Activated CD4-positive, alpha-beta T cell treated with anti-CD3 and anti-CD28 coated beads for 4 hours (primary cell): ENCODE measurements at regions not wholly inside any gene's neighbourhood (a gene's known extent, or its start where the extent isn't known, plus 50 kb on each side); places are given as distances from the start of the nearest gene placed in this dataset.

ENCODE experiments used
- DNase-seq, 2 donors: peaks; one replicate each; pipeline ENCODE4 v3.0.0-alpha.2; 2020

GRCh38 chr2:129059476-129059875 lies 740.8 kb upstream of the HS6ST1 start:
- DNase-seq: no peak

GRCh38 chr2:129061069-129061768 lies 742.6 kb upstream of the HS6ST1 start:
- no peak for DNase-seq

GRCh38 chr2:129061769-129062121 lies 743.1 kb upstream of the HS6ST1 start:
- no peak for DNase-seq

- DNase-seq: no peak
Measured at GRCh38 chr2:129062146-129062912, 743.7 kb upstream of the HS6ST1 start.

- no peak for DNase-seq
Measured at GRCh38 chr2:129067070-129067469, 748.4 kb upstream of the HS6ST1 start.

GRCh38 chr2:129067953-129068352 lies 749.3 kb upstream of the HS6ST1 start:
- no peak for DNase-seq

GRCh38 chr2:129068543-129068942 lies 749.9 kb upstream of the HS6ST1 start:
- DNase-seq: no peak

- no peak for DNase-seq
Measured at GRCh38 chr2:129069875-129070594, 751.4 kb upstream of the HS6ST1 start.

- DNase-seq: no peak
Measured at GRCh38 chr2:129070663-129071062, 752.0 kb upstream of the HS6ST1 start.

GRCh38 chr2:129071531-129071930 lies 752.9 kb upstream of the HS6ST1 start:
- DNase-seq: no peak

- no peak for DNase-seq
Measured at GRCh38 chr2:129074298-129074920, 755.7 kb upstream of the HS6ST1 start.

- DNase-seq: no peak
Measured at GRCh38 chr2:129078548-129078947, 759.9 kb upstream of the HS6ST1 start.

- no peak for DNase-seq
Measured at GRCh38 chr2:129080715-129081476, 762.2 kb upstream of the HS6ST1 start.

- DNase-seq: no peak
Measured at GRCh38 chr2:129085386-129085785, 766.7 kb upstream of the HS6ST1 start.

GRCh38 chr2:129087133-129087813 lies 768.6 kb upstream of the HS6ST1 start:
- no peak for DNase-seq

GRCh38 chr2:129091620-129092019 lies 773.0 kb upstream of the HS6ST1 start:
- DNase-seq: no peak

- DNase-seq: no peak
Measured at GRCh38 chr2:129092956-129093355, 774.3 kb upstream of the HS6ST1 start.

- no peak for DNase-seq
Measured at GRCh38 chr2:129101186-129101585, 782.5 kb upstream of the HS6ST1 start.

- DNase-seq: no peak
Measured at GRCh38 chr2:129103936-129104878, 785.5 kb upstream of the HS6ST1 start.

- no peak for DNase-seq
Measured at GRCh38 chr2:129112181-129112580, 793.5 kb upstream of the HS6ST1 start.

GRCh38 chr2:129113776-129114175 lies 795.1 kb upstream of the HS6ST1 start:
- DNase-seq: no peak
